Motor neuron (in vitro differentiated cells): ENCODE measurements at regions not wholly inside any gene's neighbourhood (a gene's known extent, or its start where the extent isn't known, plus 50 kb on each side); places are given as distances from the start of the nearest gene placed in this dataset.

ENCODE experiments used
- ATAC-seq, 8 experiments: fragments of 200-7000 bp; cut with Tn5 transposase; replicated peaks in 6 of 8; 2 replicates each; pipeline ENCODE4 v1.8.0; 2021; ENCODE audit warnings: mild to moderate bottlenecking in 8 of 8, moderate library complexity in 8 of 8
- H3K27ac ChIP-seq, 2 donors: fragments of 250-450 bp; sonication (Bioruptor Pico); 2 replicates each; pipeline ENCODE4 v1.9.0; 2021; ENCODE audit warnings: antibody characterized with exemption in 2 of 2, mild to moderate bottlenecking in 2 of 2, moderate library complexity in 1 of 2
- H3K4me1 ChIP-seq, 2 donors: fragments of 250-450 bp; sonication (Bioruptor Pico); replicated peaks in 1 of 2; 2 replicates each; pipeline ENCODE4 v1.6.1; 2021; ENCODE audit warnings: antibody characterized with exemption in 2 of 2, mild to moderate bottlenecking in 2 of 2, moderate library complexity in 1 of 2
- H3K4me3 ChIP-seq, 5 donors: fragments of 250-450 bp; sonication (Bioruptor Pico); 2 replicates each; pipeline ENCODE4 v1.9.0; 2021; ENCODE audit warnings: antibody characterized with exemption in 5 of 5, mild to moderate bottlenecking in 5 of 5, moderate library complexity in 4 of 5
- WGBS, 10 experiments: fragments of 450-650 bp; shearing (Covaris generic); methylation state at CpG; one replicate each; pipeline ENCODE4 v1.0.0; 2022; 5-methylcytosine and 5-hydroxymethylcytosine counted together
- in situ Hi-C, 9 experiments: fragments of 400-800 bp; cut with MboI; loops; one replicate each; pipeline ENCODE4 v1.15.0; 2021; ENCODE audit warnings: low sequenced_read_pairs in 9 of 9, low pct_unique_long_range_greater_than_20kb in 2 of 9; ENCODE audit not compliant: unreplicated experiment in 9 of 9

- Histone ChIP-seq H3K4me3 (no peak overlapping the region), H3K27ac (no peak overlapping the region), H3K4me1 (peaks cover 0 to 11% of the 10 kb centered on the region in 2 donors)
- no peak for ATAC-seq
- WGBS, 10 experiments: 0 to 100% (median 72%) methylated on average over 1 to 3 of the region's 3 CpGs; no CpG with 5 or more reads in 3 of the 10 experiments
- in situ Hi-C loops: no loop called here
Observed at GRCh38 chr21:18663663-18664062, 260.1 kb upstream of the TMPRSS15 start.

- Histone ChIP-seq H3K4me3 (no peak overlapping the region), H3K4me1 (peaks cover 0 to 11% of the 10 kb centered on the region in 2 donors), H3K27ac (no peak overlapping the region)
- WGBS, 10 experiments: 0 to 89% (median 33%) methylated on average over 1 of the region's 1 CpG; no CpG with 5 or more reads in 2 of the 10 experiments
- peak in 4 of 8 experiments; percentile 29 to 94 (median 84) for ATAC-seq
- in situ Hi-C loops: no loop called here
Observed at GRCh38 chr21:18666725-18667124, 263.1 kb upstream of the TMPRSS15 start.

GRCh38 chr21:18673789-18674188 lies 270.2 kb upstream of the TMPRSS15 start:
- Histone ChIP-seq H3K27ac (no peak overlapping the region), H3K4me1 (peaks cover 0 to 4% of the 10 kb centered on the region in 2 donors), H3K4me3 (no peak overlapping the region)
- WGBS, 10 experiments: 0 to 100% (median 50%) methylated on average over 1 of the region's 1 CpG; no CpG with 5 or more reads in 1 of the 10 experiments
- in situ Hi-C loops: no loop called here
- ATAC-seq: no peak

GRCh38 chr21:18677632-18678031 lies 274.0 kb upstream of the TMPRSS15 start:
- in situ Hi-C loops: no loop called here
- Histone ChIP-seq H3K4me3 (no peak overlapping the region), H3K27ac (no peak overlapping the region), H3K4me1 (peaks cover 0 to 4% of the 10 kb centered on the region in 2 donors)
- ATAC-seq: no peak

- Histone ChIP-seq H3K4me1 (no peaks in the 10 kb centered on the region), H3K27ac (no peak overlapping the region), H3K4me3 (no peak overlapping the region)
- ATAC-seq: no peak
- 0 to 88% (median 20%) methylated on average over 1 to 3 of the region's 3 CpGs; no CpG with 5 or more reads in 3 of the 10 experiments for WGBS, 10 experiments
- in situ Hi-C loops: no loop called here
Observed at GRCh38 chr21:18705971-18706370, 302.4 kb upstream of the TMPRSS15 start.

GRCh38 chr21:18711662-18712061 lies 308.1 kb upstream of the TMPRSS15 start:
- Histone ChIP-seq H3K27ac (no peak overlapping the region), H3K4me1 (no peaks in the 10 kb centered on the region), H3K4me3 (no peak overlapping the region)
- no peak for ATAC-seq
- 0 to 100% (median 83%) methylated on average over 1 of the region's 1 CpG; no CpG with 5 or more reads in 3 of the 10 experiments for WGBS, 10 experiments
- in situ Hi-C loops: no loop called here

- 0 to 100% (median 79%) methylated on average over 1 to 3 of the region's 3 CpGs; no CpG with 5 or more reads in 1 of the 10 experiments for WGBS, 10 experiments
- in situ Hi-C loops: no loop called here
- peak in 1 of 8 experiments; percentile 29 for ATAC-seq
- H3K4me1 ChIP-seq: no peaks in the 10 kb centered on the region
- H3K27ac ChIP-seq: no peak overlapping the region
- no peak overlapping the region for H3K4me3 ChIP-seq
Observed at GRCh38 chr21:18715606-18716005, 312.0 kb upstream of the TMPRSS15 start.

- in situ Hi-C loops: no loop called here
- H3K4me1 ChIP-seq: no peaks in the 10 kb centered on the region
- no peak for ATAC-seq
- no peak overlapping the region for H3K4me3 ChIP-seq
- no peak overlapping the region for H3K27ac ChIP-seq
- 0 to 80% (median 66%) methylated on average over 2 to 5 of the region's 5 CpGs for WGBS, 10 experiments
Observed at GRCh38 chr21:18716578-18717138, 313.1 kb upstream of the TMPRSS15 start.

GRCh38 chr21:18722193-18722592 lies 318.6 kb upstream of the TMPRSS15 start:
- H3K4me3 ChIP-seq: no peak overlapping the region
- 0 to 100% (median 60%) methylated on average over 1 of the region's 1 CpG; no CpG with 5 or more reads in 2 of the 10 experiments for WGBS, 10 experiments
- in situ Hi-C loops: no loop called here
- no peak overlapping the region for H3K27ac ChIP-seq
- no peak for ATAC-seq
- H3K4me1 ChIP-seq: no peaks in the 10 kb centered on the region

- in situ Hi-C loops: no loop called here
- no peak overlapping the region for H3K4me3 ChIP-seq
- no peak overlapping the region for H3K27ac ChIP-seq
- ATAC-seq: no peak
- H3K4me1 ChIP-seq: no peaks in the 10 kb centered on the region
- WGBS, 10 experiments: 0 to 100% (median 89%) methylated on average over 1 to 2 of the region's 2 CpGs
Observed at GRCh38 chr21:18723171-18723570, 319.6 kb upstream of the TMPRSS15 start.

GRCh38 chr21:18725653-18726052 lies 322.1 kb upstream of the TMPRSS15 start:
- no peaks in the 10 kb centered on the region for H3K4me1 ChIP-seq
- no peak for ATAC-seq
- H3K4me3 ChIP-seq: no peak overlapping the region
- in situ Hi-C loops: no loop called here
- no peak overlapping the region for H3K27ac ChIP-seq
- 0 to 100% (median 65%) methylated on average over 1 to 3 of the region's 3 CpGs; no CpG with 5 or more reads in 2 of the 10 experiments for WGBS, 10 experiments

- 15 to 100% (median 87%) methylated on average over 4 to 5 of the region's 5 CpGs for WGBS, 10 experiments
- in situ Hi-C loops: no loop called here
- ATAC-seq: no peak
- Histone ChIP-seq H3K4me1 (peaks cover 14 to 26% of the 10 kb centered on the region in 2 donors), H3K27ac (no peak overlapping the region), H3K4me3 (no peak overlapping the region)
Observed at GRCh38 chr21:18741954-18742353, 338.4 kb upstream of the TMPRSS15 start.

- Histone ChIP-seq H3K4me3 (peak overlapping the region in 2 of 5 donors; percentile 8 to 16), H3K27ac (peak overlapping the region in 1 of 2 donors; percentile 21), H3K4me1 (peaks cover 14 to 26% of the 10 kb centered on the region in 2 donors)
- 0 to 44% (median 0%) methylated on average over 1 of the region's 1 CpG; no CpG with 5 or more reads in 2 of the 10 experiments for WGBS, 10 experiments
- in situ Hi-C loops: no loop called here
- ATAC-seq: peak in 5 of 8 experiments; percentile 68 to 93 (median 73)
Observed at GRCh38 chr21:18743531-18743930, 339.9 kb upstream of the TMPRSS15 start.

- in situ Hi-C loops: no loop called here
- ATAC-seq: peak in 5 of 8 experiments; percentile 43 to 91 (median 60)
- Histone ChIP-seq H3K4me3 (peak overlapping the region in 2 of 5 donors; percentile 9 to 10), H3K27ac (no peak overlapping the region), H3K4me1 (peaks cover 14 to 26% of the 10 kb centered on the region in 2 donors)
- WGBS, 10 experiments: 0 to 61% (median 13%) methylated on average over 1 to 2 of the region's 2 CpGs; no CpG with 5 or more reads in 1 of the 10 experiments
Observed at GRCh38 chr21:18744840-18745239, 341.3 kb upstream of the TMPRSS15 start.
